SU-DHL-6 (cell line): ENCODE measurements at regions not wholly inside any gene's neighbourhood (a gene's known extent, or its start where the extent isn't known, plus 50 kb on each side); places are given as distances from the start of the nearest gene placed in this dataset.
"Not testable (repeated sequence)": the region's sequence is repeated elsewhere in the genome, so short reads cannot be mapped to it uniquely, and the experiment has no call there.

Experiments used
- H2AFZ ChIP-seq: fragments of 200-600 bp; sonication (generic); 2 replicates; pipeline ENCODE4 v1.6.1; 2014; ENCODE audit warnings: low read depth, mild to moderate bottlenecking, moderate library complexity, mixed read lengths, antibody characterized with exemption, low read length; ENCODE audit not compliant: severe bottlenecking
- H3F3A ChIP-seq: fragments of 200-600 bp; shearing (Covaris generic); 2 replicates; pipeline ENCODE4 v1.6.0; 2016; ENCODE audit warnings: antibody characterized with exemption, mild to moderate bottlenecking; ENCODE audit not compliant: insufficient read depth
- H3K27ac ChIP-seq: fragments of 200-600 bp; sonication (generic); 2 replicates; pipeline ENCODE4 v1.5.1; 2016; ENCODE audit warnings: low read depth, mild to moderate bottlenecking, low read length, moderate library complexity, mixed read lengths
- H3K27me3 ChIP-seq: fragments of 200-600 bp; sonication (generic), shearing (Covaris generic); 2 replicates; pipeline ENCODE4 v1.6.0; 2014; ENCODE audit warnings: mild to moderate bottlenecking, low read length
- H3K36me3 ChIP-seq: fragments of 200-600 bp; sonication (generic); 2 replicates; pipeline ENCODE4 v1.6.1; 2014; ENCODE audit warnings: mild to moderate bottlenecking, low read length, mixed read lengths
- H3K4me2 ChIP-seq: fragments of 300-600, 200-600 bp; shearing (Covaris generic), sonication (generic); 2 replicates; pipeline ENCODE4 v1.6.0; 2014; ENCODE audit warnings: low read length, low read depth, mild to moderate bottlenecking; ENCODE audit not compliant: poor library complexity, severe bottlenecking
- H3K4me3 ChIP-seq: fragments of 200-600 bp; sonication (generic); 2 replicates; pipeline ENCODE4 v1.5.1; 2014; ENCODE audit warnings: antibody characterized with exemption, low read length, mild to moderate bottlenecking, mixed read lengths; ENCODE audit not compliant: insufficient read depth, poor library complexity, severe bottlenecking
- H3K79me2 ChIP-seq: fragments of 200-600 bp; sonication (generic); 2 replicates; pipeline ENCODE4 v1.6.1; 2014; ENCODE audit warnings: mild to moderate bottlenecking, low read length, moderate library complexity; ENCODE audit not compliant: insufficient read depth
- H3K9ac ChIP-seq: fragments of 200-600 bp; sonication (generic); 2 replicates; pipeline ENCODE4 v1.7.0; 2014; ENCODE audit warnings: mild to moderate bottlenecking, low read length
- H3K9me2 ChIP-seq: fragments of 200-600 bp; sonication (generic); replicated peaks from 2 replicates; pipeline ENCODE4 v1.6.1; 2014; ENCODE audit warnings: low read length; ENCODE audit not compliant: insufficient read depth
- H3K9me3 ChIP-seq: fragments of 200-600 bp; sonication (generic); 2 replicates; pipeline ENCODE4 v1.6.1; 2014; ENCODE audit warnings: low read length, mixed read lengths; ENCODE audit not compliant: insufficient read depth
- H4K20me1 ChIP-seq: fragments of 200-600 bp; sonication (generic); 2 replicates; pipeline ENCODE4 v1.6.1; 2014; ENCODE audit warnings: low read depth, mild to moderate bottlenecking, antibody characterized with exemption, low read length, moderate library complexity, mixed read lengths
- CTCF ChIP-seq: fragments of 200-600 bp; sonication (generic); IDR thresholded peaks from one replicate; pipeline ENCODE4 v1.5.1; 2017; ENCODE audit warnings: antibody characterized with exemption, mild to moderate bottlenecking, low read length, moderate library complexity; ENCODE audit not compliant: insufficient read depth, poor library complexity, severe bottlenecking
- EZH2phosphoT487 ChIP-seq: fragments of 200-600 bp; sonication (generic), shearing (Covaris generic); conservative IDR thresholded peaks from 2 replicates; pipeline ENCODE4 v1.6.1; 2018; ENCODE audit warnings: mild to moderate bottlenecking, antibody characterized with exemption, low read length, moderate library complexity, mixed read lengths

- Histone ChIP-seq H3K4me3 (no peak overlapping the region), H3K9me2 (no peaks in the 10 kb centered on the region), H3K27ac (no peak overlapping the region), H3K27me3 (no peaks in the 10 kb centered on the region), H4K20me1 (no peaks in the 10 kb centered on the region), H3K79me2 (no peaks in the 10 kb centered on the region), H2AFZ (no peak overlapping the region), H3K9me3 (no peaks in the 10 kb centered on the region), H3K4me2 (no peak overlapping the region), H3F3A (no peaks in the 10 kb centered on the region), H3K36me3 (no peaks in the 10 kb centered on the region), H3K9ac (no peak overlapping the region)
- no peak for TF ChIP-seq EZH2phosphoT487
- no peak for TF ChIP-seq CTCF
These were observed 60.4 kb upstream of the PDHA2 start for GRCh38 chr4:95779447-95779846.

GRCh38 chr4:95778666-95779065, 61.2 kb upstream of the PDHA2 start:
- H3F3A ChIP-seq: no peaks in the 10 kb centered on the region
- H3K9ac ChIP-seq: no peak overlapping the region
- H3K36me3 ChIP-seq: no peaks in the 10 kb centered on the region
- H3K27me3 ChIP-seq: no peaks in the 10 kb centered on the region
- H3K9me3 ChIP-seq: no peaks in the 10 kb centered on the region
- no peaks in the 10 kb centered on the region for H3K79me2 ChIP-seq
- H4K20me1 ChIP-seq: no peaks in the 10 kb centered on the region
- no peak overlapping the region for H3K27ac ChIP-seq
- H3K4me2 ChIP-seq: no peak overlapping the region
- TF ChIP-seq EZH2phosphoT487 (no peak), CTCF (no peak)
- no peak overlapping the region for H2AFZ ChIP-seq
- H3K9me2 ChIP-seq: no peaks in the 10 kb centered on the region
- no peak overlapping the region for H3K4me3 ChIP-seq

GRCh38 chr4:95770605-95771004, 69.3 kb upstream of the PDHA2 start:
- H2AFZ ChIP-seq, H3K27me3 ChIP-seq, H3K9me3 ChIP-seq, H4K20me1 ChIP-seq, H3K36me3 ChIP-seq, H3K9ac ChIP-seq, H3F3A ChIP-seq, H3K27ac ChIP-seq, H3K4me3 ChIP-seq, H3K4me2 ChIP-seq, H3K9me2 ChIP-seq, H3K79me2 ChIP-seq: not testable (repeated sequence)

GRCh38 chr4:95764961-95765360, 74.9 kb upstream of the PDHA2 start:
- no peaks in the 10 kb centered on the region for H3K79me2 ChIP-seq
- H3K4me2 ChIP-seq: no peak overlapping the region
- no peaks in the 10 kb centered on the region for H4K20me1 ChIP-seq
- no peak overlapping the region for H3K27ac ChIP-seq
- no peaks in the 10 kb centered on the region for H3F3A ChIP-seq
- no peak overlapping the region for H2AFZ ChIP-seq
- H3K9me2 ChIP-seq: no peaks in the 10 kb centered on the region
- H3K36me3 ChIP-seq: no peaks in the 10 kb centered on the region
- TF ChIP-seq EZH2phosphoT487: no peak
- no peak for TF ChIP-seq CTCF
- H3K4me3 ChIP-seq: no peak overlapping the region
- no peaks in the 10 kb centered on the region for H3K9me3 ChIP-seq
- H3K27me3 ChIP-seq: no peaks in the 10 kb centered on the region
- H3K9ac ChIP-seq: no peak overlapping the region
